22Rv1 (cell line): ENCODE measurements at regions not wholly inside any gene's neighbourhood (a gene's known extent, or its start where the extent isn't known, plus 50 kb on each side); places are given as distances from the start of the nearest gene placed in this dataset.

Experiments
- ZFX ChIP-seq: fragments of 450-650 bp; IDR thresholded peaks from 2 replicates; pipeline ENCODE4 v1.6.1; 2017; ENCODE audit warnings: antibody characterized with exemption, borderline replicate concordance
- TF ChIP-seq, protein P1 (sequence below): fragments of 450-650 bp; IDR thresholded peaks from 2 replicates; pipeline ENCODE4 v1.5.1; 2017; ENCODE audit warnings: mild to moderate bottlenecking

DNA sequence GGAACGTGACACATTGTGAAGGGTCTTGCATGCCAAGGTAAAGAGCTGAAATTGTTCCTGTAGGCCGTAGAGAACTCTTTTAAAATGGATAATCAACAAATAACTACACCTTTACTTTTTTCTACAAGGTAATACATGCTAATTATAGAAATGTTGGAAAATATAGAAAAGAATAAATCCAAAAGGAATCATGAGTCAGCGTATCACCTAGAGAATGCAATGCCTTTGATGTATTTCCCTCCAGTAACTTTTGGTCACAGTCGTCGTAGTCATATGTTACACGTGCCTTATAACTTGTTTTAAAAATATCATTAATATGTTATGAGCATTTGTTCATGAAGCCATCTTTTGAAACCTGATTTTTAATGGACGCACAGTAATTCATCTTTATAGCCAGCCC is 100.6 kb downstream of the LIPG start:
- TF ChIP-seq, protein P1, sequence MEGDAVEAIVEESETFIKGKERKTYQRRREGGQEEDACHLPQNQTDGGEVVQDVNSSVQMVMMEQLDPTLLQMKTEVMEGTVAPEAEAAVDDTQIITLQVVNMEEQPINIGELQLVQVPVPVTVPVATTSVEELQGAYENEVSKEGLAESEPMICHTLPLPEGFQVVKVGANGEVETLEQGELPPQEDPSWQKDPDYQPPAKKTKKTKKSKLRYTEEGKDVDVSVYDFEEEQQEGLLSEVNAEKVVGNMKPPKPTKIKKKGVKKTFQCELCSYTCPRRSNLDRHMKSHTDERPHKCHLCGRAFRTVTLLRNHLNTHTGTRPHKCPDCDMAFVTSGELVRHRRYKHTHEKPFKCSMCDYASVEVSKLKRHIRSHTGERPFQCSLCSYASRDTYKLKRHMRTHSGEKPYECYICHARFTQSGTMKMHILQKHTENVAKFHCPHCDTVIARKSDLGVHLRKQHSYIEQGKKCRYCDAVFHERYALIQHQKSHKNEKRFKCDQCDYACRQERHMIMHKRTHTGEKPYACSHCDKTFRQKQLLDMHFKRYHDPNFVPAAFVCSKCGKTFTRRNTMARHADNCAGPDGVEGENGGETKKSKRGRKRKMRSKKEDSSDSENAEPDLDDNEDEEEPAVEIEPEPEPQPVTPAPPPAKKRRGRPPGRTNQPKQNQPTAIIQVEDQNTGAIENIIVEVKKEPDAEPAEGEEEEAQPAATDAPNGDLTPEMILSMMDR, result no peak
- TF ChIP-seq ZFX, result no peak
